ENCODE measurements at regions not wholly inside any gene's neighbourhood (a gene's known extent, or its start where the extent isn't known, plus 50 kb on each side); places are given as distances from the start of the nearest gene placed in this dataset.

- ATAC-seq: peak; percentile 37 to 49; a peak in 4 of 6 replicates
- CTCF ChIA-PET: no interaction called here
- TF ChIP-seq USF2 (IDR thresholded peaks at IDR 0.05) (no peak), PHF8 (IDR thresholded peaks at IDR 0.05; ENCODE audit: borderline replicate concordance, low read depth) (no peak), RFX5 (IDR thresholded peaks at IDR 0.05) (no peak), FOSB (CRISPR knock-in tag; IDR thresholded peaks at IDR 0.05) (no peak), CHD2 (IDR thresholded peaks at IDR 0.05; ENCODE audit: low read length, partially characterized antibody) (no peak), MAX (IDR thresholded peaks at IDR 0.05) (no peak), GATA3 (IDR thresholded peaks at IDR 0.05; ENCODE audit: borderline replicate concordance) (no peak), FOSL2 (IDR thresholded peaks at IDR 0.05) (no peak), FOSL2 (CRISPR knock-in tag; IDR thresholded peaks at IDR 0.05) (no peak), SREBF2 (IDR thresholded peaks at IDR 0.05) (no peak)
- Histone ChIP-seq H3K4me2 (peak overlapping the region; percentile 44), H3K4me1 (peaks cover 24% of the 10 kb centered on the region), H3K27ac (peak overlapping the region; percentile 69 to 83), H3K9me3 (no peaks in the 10 kb centered on the region; the same call in 2 of the 3 replicates), H3K4me3 (no peak overlapping the region)
- DNase-seq (ENCODE audit: low read depth in 1 of 2, low spot score in 1 of 2): no peak
- FAIRE-seq: no peak
- 71% methylated on average over 7 of the region's 7 CpGs for WGBS (ENCODE audit: missing lambda C conversion rate)
- POLR2A ChIA-PET: no interaction called here
These were observed 86.2 kb upstream of the SNAP25 start for GRCh38 chr20:10132387-10132786.

- no peak for ATAC-seq
- H3K4me3 ChIP-seq: no peak overlapping the region
- peak overlapping the region in 1 of 2 experiments; percentile 83; a peak in 3 of 6 replicates for H3K27ac ChIP-seq
- no peak overlapping the region for H3K4me2 ChIP-seq
- H3K4me1 ChIP-seq: peaks cover 24% of the 10 kb centered on the region
- no peak for DNase-seq (ENCODE audit: low read depth in 1 of 2, low spot score in 1 of 2)
- POLR2A ChIA-PET: no interaction called here
- no peak for FAIRE-seq
- WGBS (ENCODE audit: missing lambda C conversion rate): 54% methylated on average over 4 of the region's 4 CpGs
- H3K9me3 ChIP-seq: peaks cover 2% of the 10 kb centered on the region; the same call in 1 of the 3 replicates
- TF ChIP-seq ZNF302 (CRISPR knock-in tag; IDR thresholded peaks at IDR 0.05) (no peak), REST (IDR thresholded peaks at IDR 0.05) (peak; percentile 73)
- CTCF ChIA-PET: interaction anchor here (1.2 kb wide), 1 partner anchor 48 kb away, joined by 4 read pairs; no protein-coding TSS in a partner anchor
These were observed 85.1 kb upstream of the SNAP25 start for GRCh38 chr20:10133532-10133931.

DNA sequence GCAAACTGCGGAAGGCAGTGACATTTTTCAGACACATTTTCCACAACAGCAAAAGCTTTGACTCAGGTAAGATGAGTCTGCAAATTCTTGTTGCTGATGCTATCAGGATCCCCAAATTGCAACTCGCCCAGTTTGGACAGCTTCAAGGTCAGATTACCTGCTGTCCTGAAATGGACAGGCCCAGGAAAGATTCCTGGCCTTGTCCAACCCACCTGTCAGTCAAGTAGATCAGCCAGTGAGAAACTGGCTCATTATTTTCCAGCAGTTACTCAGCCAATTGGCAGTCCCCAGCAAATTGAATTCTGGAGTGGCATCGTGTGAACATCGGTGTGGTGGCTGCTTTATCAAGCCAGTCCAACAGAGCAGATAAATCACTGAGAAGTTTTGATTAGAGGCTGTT lies 84.5 kb upstream of the SNAP25 start:
- ChIA-PET CTCF (interaction anchor here (1.2 kb wide), 1 partner anchor 49 kb away, joined by 4 read pairs; no protein-coding TSS in a partner anchor), POLR2A (no interaction called here)
- FAIRE-seq (no peak), ATAC-seq (no peak), DNase-seq (ENCODE audit: low read depth in 1 of 2, low spot score in 1 of 2) (no peak)
- WGBS (ENCODE audit: missing lambda C conversion rate): 80% methylated on average over 4 of the region's 4 CpGs
- no peak for TF ChIP-seq ZC3H11A (IDR thresholded peaks at IDR 0.05)
- no peak for TF ChIP-seq SREBF2 (IDR thresholded peaks at IDR 0.05)
- TF ChIP-seq, protein P1, sequence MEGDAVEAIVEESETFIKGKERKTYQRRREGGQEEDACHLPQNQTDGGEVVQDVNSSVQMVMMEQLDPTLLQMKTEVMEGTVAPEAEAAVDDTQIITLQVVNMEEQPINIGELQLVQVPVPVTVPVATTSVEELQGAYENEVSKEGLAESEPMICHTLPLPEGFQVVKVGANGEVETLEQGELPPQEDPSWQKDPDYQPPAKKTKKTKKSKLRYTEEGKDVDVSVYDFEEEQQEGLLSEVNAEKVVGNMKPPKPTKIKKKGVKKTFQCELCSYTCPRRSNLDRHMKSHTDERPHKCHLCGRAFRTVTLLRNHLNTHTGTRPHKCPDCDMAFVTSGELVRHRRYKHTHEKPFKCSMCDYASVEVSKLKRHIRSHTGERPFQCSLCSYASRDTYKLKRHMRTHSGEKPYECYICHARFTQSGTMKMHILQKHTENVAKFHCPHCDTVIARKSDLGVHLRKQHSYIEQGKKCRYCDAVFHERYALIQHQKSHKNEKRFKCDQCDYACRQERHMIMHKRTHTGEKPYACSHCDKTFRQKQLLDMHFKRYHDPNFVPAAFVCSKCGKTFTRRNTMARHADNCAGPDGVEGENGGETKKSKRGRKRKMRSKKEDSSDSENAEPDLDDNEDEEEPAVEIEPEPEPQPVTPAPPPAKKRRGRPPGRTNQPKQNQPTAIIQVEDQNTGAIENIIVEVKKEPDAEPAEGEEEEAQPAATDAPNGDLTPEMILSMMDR (IDR thresholded peaks at IDR 0.05): no peak
- TF ChIP-seq HOXA7 (CRISPR knock-in tag; IDR thresholded peaks at IDR 0.05): no peak
- no peak for TF ChIP-seq HES2 (IDR thresholded peaks at IDR 0.05)
- no peak for TF ChIP-seq FOXS1 (CRISPR knock-in tag; IDR thresholded peaks at IDR 0.05)
- no peak for TF ChIP-seq RNF2 (IDR thresholded peaks at IDR 0.05; ENCODE audit: borderline replicate concordance, low read depth)
- TF ChIP-seq BHLHE40 (IDR thresholded peaks at IDR 0.05; ENCODE audit: low read depth, low read length): no peak
- TF ChIP-seq SMC3 (IDR thresholded peaks at IDR 0.05): no peak
- TF ChIP-seq ZFP36 (IDR thresholded peaks at IDR 0.05; ENCODE audit: borderline replicate concordance, partially characterized antibody): no peak
- no peak for TF ChIP-seq HEYL (CRISPR knock-in tag; IDR thresholded peaks at IDR 0.05)
- no peak for TF ChIP-seq NPAS2 (CRISPR knock-in tag; IDR thresholded peaks at IDR 0.05; ENCODE audit: borderline replicate concordance)
- TF ChIP-seq NFE2L2 (conservative IDR thresholded peaks at IDR 0.05; ENCODE audit: low read length): no peak
- TF ChIP-seq JUN (IDR thresholded peaks at IDR 0.05): no peak
- no peak for TF ChIP-seq CEBPB (IDR thresholded peaks at IDR 0.05)
- TF ChIP-seq RFX5 (IDR thresholded peaks at IDR 0.05): no peak
- no peak for TF ChIP-seq CBX2 (IDR thresholded peaks at IDR 0.05; ENCODE audit: borderline replicate concordance, low read depth)
- H3K4me1 ChIP-seq: peaks cover 24% of the 10 kb centered on the region
- 0 out of 3 replicates have a peak, but pooled peaks cover 2% of the 10 kb centered on the region for H3K9me3 ChIP-seq
- H3K4me2 ChIP-seq: no peak overlapping the region
- H3K4me3 ChIP-seq: no peak overlapping the region
- H3K27ac ChIP-seq: peak overlapping the region in 1 of 2 experiments; percentile 83; a peak in 3 of 6 replicates
